GM12878 (cell line): ENCODE measurements at regions not wholly inside any gene's neighbourhood (a gene's known extent, or its start where the extent isn't known, plus 50 kb on each side); places are given as distances from the start of the nearest gene placed in this dataset.

ENCODE experiments used
- ATAC-seq: fragments of 200-7000 bp; cut with Tn5 transposase; 3 replicates; pipeline ENCODE4 v1.9.1; 2020; ENCODE audit warnings: mild to moderate bottlenecking, moderate library complexity
- BruUV-seq: library from RNA; stranded (reverse); fragments of 400-500 nt; replicated peaks from 2 replicates; lab custom pipeline; 2021; lab: Mats Ljungman, UMichigan
- CTCF ChIA-PET: fragments of 300-600 bp; sonication (Branson Sonifier 250); formaldehyde crosslinking; extraction: SDS; loops from one replicate; lab custom pipeline; 2021; ENCODE audit warnings: inconsistent platforms; lab: Yijun Ruan, JAX
- POLR2A ChIA-PET: fragments of 350-600 bp; formaldehyde crosslinking; extraction: SDS; loops from one replicate; lab custom pipeline; 2021; ENCODE audit warnings: inconsistent platforms; lab: Charles Lee
- RAD21 ChIA-PET: fragments of 300-600 bp; sonication (Branson Sonifier 250); formaldehyde crosslinking; loops from one replicate; lab custom pipeline; 2023; ENCODE audit warnings: antibody characterized with exemption; ENCODE audit not compliant: unreplicated experiment; lab: Charles Lee
- SMC1A ChIA-PET: fragments of 300-600 bp; sonication (Branson Sonifier 250); formaldehyde crosslinking; loops from one replicate; lab custom pipeline; 2023; ENCODE audit not compliant: unreplicated experiment, uncharacterized antibody; lab: Charles Lee
- DNase-seq: peaks from one replicate; pipeline ENCODE4 v3.0.0-alpha.2; 2011; ENCODE audit warnings: low read depth, low spot score
- FAIRE-seq: peaks from 3 replicates; lab custom pipeline; 2011; peaks lifted over from hg19 to GRCh38; lab: Jason Lieb, UNC
- H2AFZ ChIP-seq: 2 replicates; pipeline ENCODE4 v1.6.0; 2011; ENCODE audit warnings: low read depth, low read length, control low read depth; ENCODE audit not compliant: control insufficient read depth
- H3K27ac ChIP-seq: 2 replicates; pipeline ENCODE4 v1.5.1; 2011; ENCODE audit warnings: control low read depth; ENCODE audit not compliant: control insufficient read depth, insufficient read depth
- H3K27me3 ChIP-seq, 2 experiments: replicated peaks in 1 of 2; 2 replicates each; pipeline versions ENCODE4 v1.6.0 to v1.6.1; 2011; ENCODE audit warnings: low read length in 1 of 2; ENCODE audit not compliant: control insufficient read depth in 2 of 2, insufficient read depth in 2 of 2
- H3K36me3 ChIP-seq, 2 experiments: 2 replicates each; pipeline ENCODE4 v1.5.1; 2011; ENCODE audit warnings: low read length in 1 of 2; ENCODE audit not compliant: control insufficient read depth in 2 of 2, insufficient read depth in 2 of 2
- H3K4me1 ChIP-seq: 2 replicates; pipeline ENCODE4 v1.6.1; 2011; ENCODE audit warnings: mild to moderate bottlenecking, low read length, moderate library complexity, mixed read lengths; ENCODE audit not compliant: control insufficient read depth, insufficient read depth
- H3K4me2 ChIP-seq: 2 replicates; pipeline ENCODE4 v1.6.0; 2011; ENCODE audit warnings: control low read depth; ENCODE audit not compliant: control insufficient read depth, insufficient read depth
- H3K4me3 ChIP-seq: fragments of 200-600 bp; sonication (generic); 2 replicates; pipeline ENCODE4 v1.5.1; 2016
- H3K79me2 ChIP-seq: 2 replicates; pipeline ENCODE4 v1.6.0; 2011; ENCODE audit warnings: low read length; ENCODE audit not compliant: control insufficient read depth, insufficient read depth
- H3K9ac ChIP-seq: 2 replicates; pipeline ENCODE4 v1.8.0; 2011; ENCODE audit warnings: low read length, control low read depth, mixed read lengths; ENCODE audit not compliant: control insufficient read depth, insufficient read depth
- H3K9me3 ChIP-seq: replicated peaks from 3 replicates; pipeline ENCODE4 v1.5.1; 2011; ENCODE audit warnings: mild to moderate bottlenecking, low read length; ENCODE audit not compliant: control insufficient read depth, insufficient read depth
- H4K20me1 ChIP-seq: 2 replicates; pipeline ENCODE4 v1.6.0; 2011; ENCODE audit not compliant: control insufficient read depth, insufficient read depth
- BCL11A ChIP-seq: IDR thresholded peaks from 2 replicates; pipeline ENCODE4 v1.6.1; 2011; ENCODE audit warnings: low read depth, low read length
- CBFB ChIP-seq: IDR thresholded peaks from 2 replicates; pipeline ENCODE4 v1.6.1; 2016; ENCODE audit warnings: antibody characterized with exemption, low read depth
- FOXM1 ChIP-seq: IDR thresholded peaks from 2 replicates; pipeline ENCODE4 v1.6.1; 2012; ENCODE audit warnings: low read depth, mild to moderate bottlenecking, inconsistent platforms, low read length, moderate library complexity
- GATAD2B ChIP-seq: fragments of 450-650 bp; conservative IDR thresholded peaks from 2 replicates; pipeline ENCODE4 v1.6.1; 2017; ENCODE audit warnings: low read depth, mild to moderate bottlenecking, moderate library complexity
- HCFC1 ChIP-seq: fragments of 150-350 bp; IDR thresholded peaks from 2 replicates; pipeline ENCODE4 v1.6.1; 2014; ENCODE audit warnings: low read length
- IRF4 ChIP-seq: IDR thresholded peaks from 2 replicates; pipeline ENCODE4 v1.6.1; 2011; ENCODE audit warnings: low read depth, low read length
- MEF2A ChIP-seq: IDR thresholded peaks from 2 replicates; pipeline ENCODE4 v1.6.1; 2011; ENCODE audit warnings: low read depth, mild to moderate bottlenecking, low read length, moderate library complexity; ENCODE audit not compliant: insufficient read depth
- MYB ChIP-seq: fragments of 150-350 bp; IDR thresholded peaks from 2 replicates; pipeline ENCODE4 v1.6.1; 2014; ENCODE audit warnings: mild to moderate bottlenecking, low read depth, low read length, borderline replicate concordance
- MYC ChIP-seq: IDR thresholded peaks from 2 replicates; pipeline ENCODE4 v1.6.1; 2011; ENCODE audit warnings: mild to moderate bottlenecking, low read length, moderate library complexity, inconsistent platforms; ENCODE audit not compliant: insufficient read depth, insufficient replicate concordance, insufficient read length, severe bottlenecking
- NFXL1 ChIP-seq: fragments of 450-650 bp; IDR thresholded peaks from 2 replicates; pipeline ENCODE4 v1.6.1; 2017; ENCODE audit warnings: antibody characterized with exemption, mild to moderate bottlenecking, borderline replicate concordance
- POU2F2 ChIP-seq: IDR thresholded peaks from 3 replicates; pipeline ENCODE4 v1.6.1; 2011; ENCODE audit warnings: low read depth, mild to moderate bottlenecking, low read length, borderline replicate concordance
- RCOR1 ChIP-seq: conservative IDR thresholded peaks from 2 replicates; pipeline ENCODE4 v1.6.1; 2012; ENCODE audit warnings: low read depth, low read length, improper control_type of control experiment
- STAT3 ChIP-seq: IDR thresholded peaks from 2 replicates; pipeline ENCODE4 v1.6.1; 2011; ENCODE audit warnings: low read depth, low read length, improper control_type of control experiment
- WGBS: methylation state at CpG from one replicate; pipeline ENCODE4 v1.1.6; 2016; ENCODE audit warnings: low lambda C conversion rate; ENCODE audit not compliant: insufficient replicate concordance, insufficient coverage; ENCODE audit errors: missing lambda C conversion rate; 5-methylcytosine and 5-hydroxymethylcytosine counted together
- in situ Hi-C: fragments of 300-500 bp; cut with MboI; formaldehyde crosslinking; loops from 9 replicates; pipeline ENCODE4 v1.14.3; 2018; ENCODE audit warnings: mixed read lengths
- intact Hi-C: fragments of 100-400 bp; cut with micrococcal nuclease; formaldehyde crosslinking; loops from one replicate; pipeline ENCODE4 v1.14.2; 2022; ENCODE audit not compliant: unreplicated experiment
- TF ChIP-seq, protein P1 (sequence below): IDR thresholded peaks from 2 replicates; pipeline ENCODE4 v1.6.1; 2011; ENCODE audit warnings: borderline replicate concordance, low read depth, mild to moderate bottlenecking, moderate library complexity, mixed read lengths, low read length; ENCODE audit not compliant: insufficient read depth; ENCODE audit errors: extremely low read length
- TF ChIP-seq, protein P2 (sequence below), 3 experiments: IDR thresholded peaks in 2 of 3; conservative IDR thresholded peaks in 1 of 3; 2 replicates each; pipeline ENCODE4 v1.5.1; 2011; ENCODE audit warnings: low read depth in 3 of 3, low read length in 3 of 3, mild to moderate bottlenecking in 3 of 3, control low read depth in 2 of 3, moderate library complexity in 2 of 3, inconsistent platforms in 1 of 3, mixed read lengths in 1 of 3; ENCODE audit not compliant: control insufficient read depth in 2 of 3, insufficient read depth in 1 of 3; ENCODE audit errors: extremely low read depth in 1 of 3
- TF ChIP-seq, protein P3 (sequence below): fragments of 450-650 bp; IDR thresholded peaks from 2 replicates; pipeline ENCODE4 v1.6.1; 2017; ENCODE audit warnings: borderline replicate concordance

DNA sequence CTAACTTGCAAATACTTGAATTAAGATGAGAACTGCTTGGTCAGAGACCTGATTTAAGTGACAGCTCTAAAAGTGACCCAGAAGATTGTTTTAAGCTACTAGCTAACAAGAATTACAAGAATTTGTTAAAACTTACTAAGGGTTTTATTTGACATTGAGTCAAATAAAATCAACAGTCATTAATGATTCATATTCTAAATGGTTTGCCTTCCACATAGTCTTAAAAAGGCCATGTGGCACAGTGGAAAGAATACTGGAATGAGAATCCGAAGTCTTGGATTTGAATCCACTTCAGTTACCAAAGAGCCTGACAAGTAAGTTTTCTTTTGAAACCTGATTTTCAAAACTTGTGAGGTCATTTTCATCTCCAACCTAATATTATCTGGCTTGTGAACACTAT, 489.3 kb downstream of the ADCYAP1 start (continued):
- TF ChIP-seq CBFB (no peak), IRF4 (no peak), HCFC1 (no peak), NFXL1 (no peak)
- TF ChIP-seq, protein P1, sequence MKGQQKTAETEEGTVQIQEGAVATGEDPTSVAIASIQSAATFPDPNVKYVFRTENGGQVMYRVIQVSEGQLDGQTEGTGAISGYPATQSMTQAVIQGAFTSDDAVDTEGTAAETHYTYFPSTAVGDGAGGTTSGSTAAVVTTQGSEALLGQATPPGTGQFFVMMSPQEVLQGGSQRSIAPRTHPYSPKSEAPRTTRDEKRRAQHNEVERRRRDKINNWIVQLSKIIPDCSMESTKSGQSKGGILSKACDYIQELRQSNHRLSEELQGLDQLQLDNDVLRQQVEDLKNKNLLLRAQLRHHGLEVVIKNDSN = no peak

DNA sequence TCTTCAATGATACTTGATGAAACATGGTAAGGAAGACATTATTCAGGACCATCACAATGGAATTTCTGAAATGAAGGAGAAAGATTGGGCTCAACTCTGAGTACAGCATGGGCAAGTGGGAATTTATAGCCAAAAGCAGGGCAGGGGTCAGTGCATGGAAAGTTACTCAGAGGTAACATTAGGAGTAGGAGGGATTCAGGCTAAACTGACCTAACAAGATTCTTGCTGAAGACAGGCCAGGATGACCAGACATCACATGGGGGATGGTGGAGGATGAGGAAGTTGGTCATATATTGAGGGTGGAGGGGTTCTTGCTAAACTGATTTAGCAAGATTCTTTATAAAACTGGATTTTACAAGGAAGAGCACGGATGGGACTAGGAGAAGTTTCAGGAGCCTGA, 489.8 kb downstream of the ADCYAP1 start:
- Histone ChIP-seq H3K9me3 (no peaks in the 10 kb centered on the region), H3K36me3 (no peaks in the 10 kb centered on the region), H2AFZ (no peak overlapping the region), H3K9ac (no peak overlapping the region)
- POLR2A ChIA-PET = no interaction called here
- TF ChIP-seq, protein P2, sequence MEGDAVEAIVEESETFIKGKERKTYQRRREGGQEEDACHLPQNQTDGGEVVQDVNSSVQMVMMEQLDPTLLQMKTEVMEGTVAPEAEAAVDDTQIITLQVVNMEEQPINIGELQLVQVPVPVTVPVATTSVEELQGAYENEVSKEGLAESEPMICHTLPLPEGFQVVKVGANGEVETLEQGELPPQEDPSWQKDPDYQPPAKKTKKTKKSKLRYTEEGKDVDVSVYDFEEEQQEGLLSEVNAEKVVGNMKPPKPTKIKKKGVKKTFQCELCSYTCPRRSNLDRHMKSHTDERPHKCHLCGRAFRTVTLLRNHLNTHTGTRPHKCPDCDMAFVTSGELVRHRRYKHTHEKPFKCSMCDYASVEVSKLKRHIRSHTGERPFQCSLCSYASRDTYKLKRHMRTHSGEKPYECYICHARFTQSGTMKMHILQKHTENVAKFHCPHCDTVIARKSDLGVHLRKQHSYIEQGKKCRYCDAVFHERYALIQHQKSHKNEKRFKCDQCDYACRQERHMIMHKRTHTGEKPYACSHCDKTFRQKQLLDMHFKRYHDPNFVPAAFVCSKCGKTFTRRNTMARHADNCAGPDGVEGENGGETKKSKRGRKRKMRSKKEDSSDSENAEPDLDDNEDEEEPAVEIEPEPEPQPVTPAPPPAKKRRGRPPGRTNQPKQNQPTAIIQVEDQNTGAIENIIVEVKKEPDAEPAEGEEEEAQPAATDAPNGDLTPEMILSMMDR (IDR thresholded peaks at IDR 0.05 in 2 of 3, conservative IDR thresholded peaks at IDR 0.05 in 1 of 3; ENCODE audit: control insufficient read depth in 2 of 3, extremely low read depth in 1 of 3, insufficient read depth in 1 of 3, low read depth in 3 of 3, low read length in 3 of 3) = no peak
- TF ChIP-seq MYB (no peak), MEF2A (no peak), RCOR1 (no peak), BCL11A (no peak), POU2F2 (no peak), FOXM1 (no peak), MYC (no peak), GATAD2B (no peak), STAT3 (no peak)
- TF ChIP-seq, protein P3, sequence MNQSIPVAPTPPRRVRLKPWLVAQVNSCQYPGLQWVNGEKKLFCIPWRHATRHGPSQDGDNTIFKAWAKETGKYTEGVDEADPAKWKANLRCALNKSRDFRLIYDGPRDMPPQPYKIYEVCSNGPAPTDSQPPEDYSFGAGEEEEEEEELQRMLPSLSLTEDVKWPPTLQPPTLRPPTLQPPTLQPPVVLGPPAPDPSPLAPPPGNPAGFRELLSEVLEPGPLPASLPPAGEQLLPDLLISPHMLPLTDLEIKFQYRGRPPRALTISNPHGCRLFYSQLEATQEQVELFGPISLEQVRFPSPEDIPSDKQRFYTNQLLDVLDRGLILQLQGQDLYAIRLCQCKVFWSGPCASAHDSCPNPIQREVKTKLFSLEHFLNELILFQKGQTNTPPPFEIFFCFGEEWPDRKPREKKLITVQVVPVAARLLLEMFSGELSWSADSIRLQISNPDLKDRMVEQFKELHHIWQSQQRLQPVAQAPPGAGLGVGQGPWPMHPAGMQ = no peak
- TF ChIP-seq, all 136 proteins: peak for 0
- no TSS peak for BruUV-seq
- SMC1A ChIA-PET = no interaction called here
- CTCF ChIA-PET = no interaction called here
- Histone ChIP-seq H3K27ac (no peak overlapping the region), H4K20me1 (no peaks in the 10 kb centered on the region), H3K27me3 (no peaks in the 10 kb centered on the region), H3K4me3 (no peak overlapping the region), H3K79me2 (no peaks in the 10 kb centered on the region), H3K4me2 (no peak overlapping the region), H3K4me1 (no peaks in the 10 kb centered on the region)
- DNase-seq (no peak), FAIRE-seq (no peak), ATAC-seq (no peak)
- in situ Hi-C loops (no loop called here), intact Hi-C loops (no loop called here)
- WGBS = 0% methylated on average over 1 of the region's 1 CpG
- RAD21 ChIA-PET = no interaction called here
